Tibial artery (tissue), 4 donors: ENCODE measurements at regions not wholly inside any gene's neighbourhood (a gene's known extent, or its start where the extent isn't known, plus 50 kb on each side); places are given as distances from the start of the nearest gene placed in this dataset.

Experiments
- DNase-seq, 2 donors: peaks; one replicate each; pipeline ENCODE4 v3.0.0-alpha.2; 2019
- H3K27ac ChIP-seq, 2 donors: fragments of 200-600 bp; sonication (generic) in 1 of 2; 1 replicate in 1 of 2; 2 replicates in 1 of 2; pipeline ENCODE4 v1.5.1; 2018 to 2019; ENCODE audit warnings: mild to moderate bottlenecking in 1 of 2
- H3K27me3 ChIP-seq, 2 donors: fragments of 200-600 bp; sonication (generic) in 1 of 2; one replicate each; pipeline versions ENCODE4 v1.5.1 to v1.6.0; 2016 to 2019
- H3K36me3 ChIP-seq, 3 donors: fragments of 200-600 bp; sonication (generic) in 2 of 3; one replicate each; pipeline ENCODE4 v1.5.1; 2016 to 2019; ENCODE audit warnings: mild to moderate bottlenecking in 2 of 3
- H3K4me1 ChIP-seq, 4 donors: fragments of 200-600 bp; sonication (generic) in 2 of 4; 1 replicate in 3 of 4; 2 replicates in 1 of 4; pipeline ENCODE4 v1.5.1; 2016 to 2019
- H3K4me3 ChIP-seq, 2 donors: fragments of 200-600 bp; sonication (generic) in 1 of 2; 1 replicate in 1 of 2; 2 replicates in 1 of 2; pipeline ENCODE4 v1.5.1; 2018 to 2019; ENCODE audit warnings: mild to moderate bottlenecking in 2 of 2
- H3K9me3 ChIP-seq, 3 donors: fragments of 200-600 bp; sonication (generic) in 1 of 3; one replicate each; pipeline ENCODE4 v1.5.1; 2016 to 2019
- CTCF ChIP-seq, 2 experiments: fragments of 200-600 bp in 1 of 2; fragments of 450-650 bp in 1 of 2; IDR thresholded peaks; one replicate each; pipeline ENCODE4 v1.5.1; 2017 to 2019; ENCODE audit warnings: antibody characterized with exemption in 2 of 2, mild to moderate bottlenecking in 1 of 2, moderate library complexity in 1 of 2
- intact Hi-C: fragments of 100-400 bp; cut with DNase I; formaldehyde crosslinking; loops from one replicate; pipeline ENCODE4 v1.15.0; 2023; ENCODE audit warnings: low total_unique reads

GRCh38 chr5:126251024-126251423 lies 172.2 kb upstream of the GRAMD2B start:
- H3K4me1 ChIP-seq = no peaks in the 10 kb centered on the region
- no peaks in the 10 kb centered on the region for H3K36me3 ChIP-seq
- H3K27me3 ChIP-seq = no peaks in the 10 kb centered on the region
- H3K27ac ChIP-seq = no peak overlapping the region
- intact Hi-C loops = no loop called here
- H3K4me3 ChIP-seq = no peak overlapping the region
- no peaks in the 10 kb centered on the region for H3K9me3 ChIP-seq
- DNase-seq = no peak
- TF ChIP-seq CTCF (IDR thresholded peaks at IDR 0.05) = no peak

GRCh38 chr5:126253406-126253805 lies 169.8 kb upstream of the GRAMD2B start:
- intact Hi-C loops = no loop called here
- Histone ChIP-seq H3K4me1 (no peaks in the 10 kb centered on the region), H3K27me3 (no peaks in the 10 kb centered on the region), H3K9me3 (peaks cover 0 to 10% (median 3%) of the 10 kb centered on the region in 3 donors), H3K4me3 (no peak overlapping the region), H3K27ac (no peak overlapping the region), H3K36me3 (no peaks in the 10 kb centered on the region)
- TF ChIP-seq CTCF (IDR thresholded peaks at IDR 0.05) = no peak
- no peak for DNase-seq

- DNase-seq = no peak
- no peaks in the 10 kb centered on the region for H3K36me3 ChIP-seq
- peaks cover 0 to 5% (median 0%) of the 10 kb centered on the region in 4 donors for H3K4me1 ChIP-seq
- peaks cover 0 to 7% (median 4%) of the 10 kb centered on the region in 3 donors for H3K9me3 ChIP-seq
- no peak for TF ChIP-seq CTCF (IDR thresholded peaks at IDR 0.05)
- intact Hi-C loops = no loop called here
- no peak overlapping the region for H3K27ac ChIP-seq
- no peak overlapping the region for H3K4me3 ChIP-seq
- H3K27me3 ChIP-seq = no peaks in the 10 kb centered on the region
These were observed 159.5 kb upstream of the GRAMD2B start for GRCh38 chr5:126263591-126264184.

GRCh38 chr5:126265917-126266316 lies 157.3 kb upstream of the GRAMD2B start:
- peaks cover 0 to 3% (median 0%) of the 10 kb centered on the region in 3 donors for H3K9me3 ChIP-seq
- peaks cover 0 to 5% (median 0%) of the 10 kb centered on the region in 4 donors for H3K4me1 ChIP-seq
- no peaks in the 10 kb centered on the region for H3K36me3 ChIP-seq
- intact Hi-C loops = no loop called here
- H3K4me3 ChIP-seq = no peak overlapping the region
- H3K27ac ChIP-seq = no peak overlapping the region
- H3K27me3 ChIP-seq = no peaks in the 10 kb centered on the region
- DNase-seq = no peak
- TF ChIP-seq CTCF (IDR thresholded peaks at IDR 0.05) = no peak

GRCh38 chr5:126267438-126267837 lies 155.8 kb upstream of the GRAMD2B start:
- TF ChIP-seq CTCF (IDR thresholded peaks at IDR 0.05) = no peak
- peaks cover 0 to under 1% (median 0%) of the 10 kb centered on the region in 3 donors for H3K9me3 ChIP-seq
- peaks cover 0 to 5% (median 0%) of the 10 kb centered on the region in 4 donors for H3K4me1 ChIP-seq
- no peak overlapping the region for H3K4me3 ChIP-seq
- no peaks in the 10 kb centered on the region for H3K36me3 ChIP-seq
- H3K27me3 ChIP-seq = no peaks in the 10 kb centered on the region
- no peak for DNase-seq
- no peak overlapping the region for H3K27ac ChIP-seq
- intact Hi-C loops = no loop called here
